SU-DHL-6 (cell line): ENCODE measurements at regions not wholly inside any gene's neighbourhood (a gene's known extent, or its start where the extent isn't known, plus 50 kb on each side); places are given as distances from the start of the nearest gene placed in this dataset.

Source experiments
- H2AFZ ChIP-seq: fragments of 200-600 bp; sonication (generic); 2 replicates; pipeline ENCODE4 v1.6.1; 2014; ENCODE audit warnings: low read depth, mild to moderate bottlenecking, moderate library complexity, mixed read lengths, antibody characterized with exemption, low read length; ENCODE audit not compliant: severe bottlenecking
- H3F3A ChIP-seq: fragments of 200-600 bp; shearing (Covaris generic); 2 replicates; pipeline ENCODE4 v1.6.0; 2016; ENCODE audit warnings: antibody characterized with exemption, mild to moderate bottlenecking; ENCODE audit not compliant: insufficient read depth
- H3K27ac ChIP-seq: fragments of 200-600 bp; sonication (generic); 2 replicates; pipeline ENCODE4 v1.5.1; 2016; ENCODE audit warnings: low read depth, mild to moderate bottlenecking, low read length, moderate library complexity, mixed read lengths
- H3K27me3 ChIP-seq: fragments of 200-600 bp; sonication (generic), shearing (Covaris generic); 2 replicates; pipeline ENCODE4 v1.6.0; 2014; ENCODE audit warnings: mild to moderate bottlenecking, low read length
- H3K36me3 ChIP-seq: fragments of 200-600 bp; sonication (generic); 2 replicates; pipeline ENCODE4 v1.6.1; 2014; ENCODE audit warnings: mild to moderate bottlenecking, low read length, mixed read lengths
- H3K4me2 ChIP-seq: fragments of 300-600, 200-600 bp; shearing (Covaris generic), sonication (generic); 2 replicates; pipeline ENCODE4 v1.6.0; 2014; ENCODE audit warnings: low read length, low read depth, mild to moderate bottlenecking; ENCODE audit not compliant: poor library complexity, severe bottlenecking
- H3K4me3 ChIP-seq: fragments of 200-600 bp; sonication (generic); 2 replicates; pipeline ENCODE4 v1.5.1; 2014; ENCODE audit warnings: antibody characterized with exemption, low read length, mild to moderate bottlenecking, mixed read lengths; ENCODE audit not compliant: insufficient read depth, poor library complexity, severe bottlenecking
- H3K79me2 ChIP-seq: fragments of 200-600 bp; sonication (generic); 2 replicates; pipeline ENCODE4 v1.6.1; 2014; ENCODE audit warnings: mild to moderate bottlenecking, low read length, moderate library complexity; ENCODE audit not compliant: insufficient read depth
- H3K9ac ChIP-seq: fragments of 200-600 bp; sonication (generic); 2 replicates; pipeline ENCODE4 v1.7.0; 2014; ENCODE audit warnings: mild to moderate bottlenecking, low read length
- H3K9me2 ChIP-seq: fragments of 200-600 bp; sonication (generic); replicated peaks from 2 replicates; pipeline ENCODE4 v1.6.1; 2014; ENCODE audit warnings: low read length; ENCODE audit not compliant: insufficient read depth
- H3K9me3 ChIP-seq: fragments of 200-600 bp; sonication (generic); 2 replicates; pipeline ENCODE4 v1.6.1; 2014; ENCODE audit warnings: low read length, mixed read lengths; ENCODE audit not compliant: insufficient read depth
- H4K20me1 ChIP-seq: fragments of 200-600 bp; sonication (generic); 2 replicates; pipeline ENCODE4 v1.6.1; 2014; ENCODE audit warnings: low read depth, mild to moderate bottlenecking, antibody characterized with exemption, low read length, moderate library complexity, mixed read lengths
- CTCF ChIP-seq: fragments of 200-600 bp; sonication (generic); IDR thresholded peaks from one replicate; pipeline ENCODE4 v1.5.1; 2017; ENCODE audit warnings: antibody characterized with exemption, mild to moderate bottlenecking, low read length, moderate library complexity; ENCODE audit not compliant: insufficient read depth, poor library complexity, severe bottlenecking
- EZH2phosphoT487 ChIP-seq: fragments of 200-600 bp; sonication (generic), shearing (Covaris generic); conservative IDR thresholded peaks from 2 replicates; pipeline ENCODE4 v1.6.1; 2018; ENCODE audit warnings: mild to moderate bottlenecking, antibody characterized with exemption, low read length, moderate library complexity, mixed read lengths

GRCh38 chr6:10111975-10112374, 302.9 kb downstream of the TFAP2A start:
- no peak overlapping the region for H3K4me2 ChIP-seq
- no peaks in the 10 kb centered on the region for H3F3A ChIP-seq
- H3K9me3 ChIP-seq: no peaks in the 10 kb centered on the region
- no peak overlapping the region for H3K9ac ChIP-seq
- TF ChIP-seq CTCF: no peak
- TF ChIP-seq EZH2phosphoT487: no peak
- no peaks in the 10 kb centered on the region for H3K27me3 ChIP-seq
- H2AFZ ChIP-seq: no peak overlapping the region
- no peak overlapping the region for H3K4me3 ChIP-seq
- H3K9me2 ChIP-seq: no peaks in the 10 kb centered on the region
- H4K20me1 ChIP-seq: no peaks in the 10 kb centered on the region
- H3K27ac ChIP-seq: no peak overlapping the region
- no peaks in the 10 kb centered on the region for H3K36me3 ChIP-seq
- H3K79me2 ChIP-seq: no peaks in the 10 kb centered on the region

GRCh38 chr6:10101551-10102252, 313.2 kb downstream of the TFAP2A start:
- H4K20me1 ChIP-seq: no peaks in the 10 kb centered on the region
- no peak for TF ChIP-seq CTCF
- TF ChIP-seq EZH2phosphoT487: no peak
- H3K4me2 ChIP-seq: no peak overlapping the region
- no peaks in the 10 kb centered on the region for H3K36me3 ChIP-seq
- no peaks in the 10 kb centered on the region for H3K79me2 ChIP-seq
- no peaks in the 10 kb centered on the region for H3K9me2 ChIP-seq
- H2AFZ ChIP-seq: no peak overlapping the region
- H3F3A ChIP-seq: no peaks in the 10 kb centered on the region
- H3K4me3 ChIP-seq: no peak overlapping the region
- no peak overlapping the region for H3K27ac ChIP-seq
- H3K9me3 ChIP-seq: no peaks in the 10 kb centered on the region
- H3K9ac ChIP-seq: no peak overlapping the region
- H3K27me3 ChIP-seq: no peaks in the 10 kb centered on the region

- no peaks in the 10 kb centered on the region for H3K9me3 ChIP-seq
- H3K9ac ChIP-seq: no peak overlapping the region
- H3K27ac ChIP-seq: no peak overlapping the region
- no peak overlapping the region for H2AFZ ChIP-seq
- H3K36me3 ChIP-seq: no peaks in the 10 kb centered on the region
- TF ChIP-seq EZH2phosphoT487: no peak
- no peak for TF ChIP-seq CTCF
- no peaks in the 10 kb centered on the region for H3K27me3 ChIP-seq
- H3F3A ChIP-seq: no peaks in the 10 kb centered on the region
- no peaks in the 10 kb centered on the region for H4K20me1 ChIP-seq
- H3K9me2 ChIP-seq: no peaks in the 10 kb centered on the region
- H3K4me2 ChIP-seq: no peak overlapping the region
- no peaks in the 10 kb centered on the region for H3K79me2 ChIP-seq
- H3K4me3 ChIP-seq: no peak overlapping the region
Observed at GRCh38 chr6:10099529-10100140, 315.2 kb downstream of the TFAP2A start.
